ENCODE measurements at regions not wholly inside any gene's neighbourhood (a gene's known extent, or its start where the extent isn't known, plus 50 kb on each side); places are given as distances from the start of the nearest gene placed in this dataset.

- DNase-seq (no peak), FAIRE-seq (no peak)
- no peaks in the 10 kb centered on the region for H3K36me3 ChIP-seq (ENCODE audit: control insufficient read depth in 3 of 3, insufficient read depth in 2 of 3, low read depth in 1 of 3, low read length in 3 of 3)
- H3K27me3 ChIP-seq (ENCODE audit: control insufficient read depth in 3 of 3, insufficient read depth in 3 of 3, low read length in 3 of 3) = no peaks in the 10 kb centered on the region
- no peaks in the 10 kb centered on the region for H3K9me3 ChIP-seq (ENCODE audit: control insufficient read depth in 2 of 2, insufficient read depth in 1 of 2, low read depth in 1 of 2, low read length in 1 of 2)
- H3K4me3 ChIP-seq (ENCODE audit: low read depth in 1 of 3, low read length in 3 of 3) = no peak overlapping the region
- WGBS, 3 donors = 84 to 90% (median 90%) methylated on average over 9 of the region's 9 CpGs
- H3K27ac ChIP-seq (ENCODE audit: low read depth in 1 of 3, low read length in 2 of 3) = no peak overlapping the region
- H3K4me1 ChIP-seq (ENCODE audit: control insufficient read depth in 3 of 3, insufficient read depth in 2 of 3, low read depth in 1 of 3, low read length in 2 of 3) = no peaks in the 10 kb centered on the region
These were observed 1154.0 kb upstream of the CELF2 start for GRCh38 chr10:9863559-9864121.

- Histone ChIP-seq H3K36me3 (ENCODE audit: control insufficient read depth in 3 of 3, insufficient read depth in 2 of 3, low read depth in 1 of 3, low read length in 3 of 3) (no peaks in the 10 kb centered on the region), H3K4me1 (ENCODE audit: control insufficient read depth in 3 of 3, insufficient read depth in 2 of 3, low read depth in 1 of 3, low read length in 2 of 3) (no peaks in the 10 kb centered on the region), H3K27me3 (ENCODE audit: control insufficient read depth in 3 of 3, insufficient read depth in 3 of 3, low read length in 3 of 3) (no peaks in the 10 kb centered on the region), H3K4me3 (ENCODE audit: low read depth in 1 of 3, low read length in 3 of 3) (no peak overlapping the region), H3K27ac (ENCODE audit: low read depth in 1 of 3, low read length in 2 of 3) (no peak overlapping the region), H3K9me3 (ENCODE audit: control insufficient read depth in 2 of 2, insufficient read depth in 1 of 2, low read depth in 1 of 2, low read length in 1 of 2) (no peaks in the 10 kb centered on the region)
- DNase-seq = no peak
- WGBS, 3 donors = 59 to 72% (median 72%) methylated on average over 2 of the region's 2 CpGs
- FAIRE-seq = no peak
These were observed 1149.2 kb upstream of the CELF2 start for GRCh38 chr10:9868499-9868898.

GRCh38 chr10:9869205-9869604 is 1148.5 kb upstream of the CELF2 start:
- WGBS, 3 donors = 70 to 83% (median 78%) methylated on average over 2 of the region's 2 CpGs
- H3K27ac ChIP-seq (ENCODE audit: low read depth in 1 of 3, low read length in 2 of 3) = no peak overlapping the region
- FAIRE-seq (no peak), DNase-seq (no peak)
- no peaks in the 10 kb centered on the region for H3K4me1 ChIP-seq (ENCODE audit: control insufficient read depth in 3 of 3, insufficient read depth in 2 of 3, low read depth in 1 of 3, low read length in 2 of 3)
- H3K4me3 ChIP-seq (ENCODE audit: low read depth in 1 of 3, low read length in 3 of 3) = no peak overlapping the region
- no peaks in the 10 kb centered on the region for H3K9me3 ChIP-seq (ENCODE audit: control insufficient read depth in 2 of 2, insufficient read depth in 1 of 2, low read depth in 1 of 2, low read length in 1 of 2)
- no peaks in the 10 kb centered on the region for H3K36me3 ChIP-seq (ENCODE audit: control insufficient read depth in 3 of 3, insufficient read depth in 2 of 3, low read depth in 1 of 3, low read length in 3 of 3)
- H3K27me3 ChIP-seq (ENCODE audit: control insufficient read depth in 3 of 3, insufficient read depth in 3 of 3, low read length in 3 of 3) = no peaks in the 10 kb centered on the region

- FAIRE-seq = no peak
- WGBS, 3 donors = 44 to 51% (median 47%) methylated on average over 5 of the region's 5 CpGs
- Histone ChIP-seq H3K4me1 (ENCODE audit: control insufficient read depth in 3 of 3, insufficient read depth in 2 of 3, low read depth in 1 of 3, low read length in 2 of 3) (no peaks in the 10 kb centered on the region), H3K27ac (ENCODE audit: low read depth in 1 of 3, low read length in 2 of 3) (no peak overlapping the region), H3K27me3 (ENCODE audit: control insufficient read depth in 3 of 3, insufficient read depth in 3 of 3, low read length in 3 of 3) (no peaks in the 10 kb centered on the region), H3K36me3 (ENCODE audit: control insufficient read depth in 3 of 3, insufficient read depth in 2 of 3, low read depth in 1 of 3, low read length in 3 of 3) (no peaks in the 10 kb centered on the region), H3K4me3 (ENCODE audit: low read depth in 1 of 3, low read length in 3 of 3) (no peak overlapping the region), H3K9me3 (ENCODE audit: control insufficient read depth in 2 of 2, insufficient read depth in 1 of 2, low read depth in 1 of 2, low read length in 1 of 2) (no peaks in the 10 kb centered on the region)
- DNase-seq = no peak
These were observed 1148.0 kb upstream of the CELF2 start for GRCh38 chr10:9869606-9870176.

- FAIRE-seq (no peak), DNase-seq (no peak)
- Histone ChIP-seq H3K4me1 (ENCODE audit: control insufficient read depth in 3 of 3, insufficient read depth in 2 of 3, low read depth in 1 of 3, low read length in 2 of 3) (no peaks in the 10 kb centered on the region), H3K36me3 (ENCODE audit: control insufficient read depth in 3 of 3, insufficient read depth in 2 of 3, low read depth in 1 of 3, low read length in 3 of 3) (no peaks in the 10 kb centered on the region), H3K27me3 (ENCODE audit: control insufficient read depth in 3 of 3, insufficient read depth in 3 of 3, low read length in 3 of 3) (no peaks in the 10 kb centered on the region), H3K27ac (ENCODE audit: low read depth in 1 of 3, low read length in 2 of 3) (no peak overlapping the region), H3K9me3 (ENCODE audit: control insufficient read depth in 2 of 2, insufficient read depth in 1 of 2, low read depth in 1 of 2, low read length in 1 of 2) (peaks cover 0 to 13% of the 10 kb centered on the region in 2 donors), H3K4me3 (ENCODE audit: low read depth in 1 of 3, low read length in 3 of 3) (no peak overlapping the region)
- WGBS, 3 donors = 80 to 85% (median 83%) methylated on average over 5 of the region's 5 CpGs
These were observed 1142.3 kb upstream of the CELF2 start for GRCh38 chr10:9875353-9875752.

GRCh38 chr10:9877978-9878377 is 1139.7 kb upstream of the CELF2 start:
- no peaks in the 10 kb centered on the region for H3K36me3 ChIP-seq (ENCODE audit: control insufficient read depth in 3 of 3, insufficient read depth in 2 of 3, low read depth in 1 of 3, low read length in 3 of 3)
- H3K27ac ChIP-seq (ENCODE audit: low read depth in 1 of 3, low read length in 2 of 3) = no peak overlapping the region
- FAIRE-seq = no peak
- H3K27me3 ChIP-seq (ENCODE audit: control insufficient read depth in 3 of 3, insufficient read depth in 3 of 3, low read length in 3 of 3) = no peaks in the 10 kb centered on the region
- peaks cover 0 to 13% of the 10 kb centered on the region in 2 donors for H3K9me3 ChIP-seq (ENCODE audit: control insufficient read depth in 2 of 2, insufficient read depth in 1 of 2, low read depth in 1 of 2, low read length in 1 of 2)
- WGBS, 3 donors = 89 to 93% (median 92%) methylated on average over 12 of the region's 12 CpGs
- no peak overlapping the region for H3K4me3 ChIP-seq (ENCODE audit: low read depth in 1 of 3, low read length in 3 of 3)
- H3K4me1 ChIP-seq (ENCODE audit: control insufficient read depth in 3 of 3, insufficient read depth in 2 of 3, low read depth in 1 of 3, low read length in 2 of 3) = no peaks in the 10 kb centered on the region
- no peak for DNase-seq

- Histone ChIP-seq H3K27me3 (ENCODE audit: control insufficient read depth in 3 of 3, insufficient read depth in 3 of 3, low read length in 3 of 3) (no peaks in the 10 kb centered on the region), H3K4me1 (ENCODE audit: control insufficient read depth in 3 of 3, insufficient read depth in 2 of 3, low read depth in 1 of 3, low read length in 2 of 3) (no peaks in the 10 kb centered on the region), H3K4me3 (ENCODE audit: low read depth in 1 of 3, low read length in 3 of 3) (no peak overlapping the region), H3K27ac (ENCODE audit: low read depth in 1 of 3, low read length in 2 of 3) (no peak overlapping the region), H3K36me3 (ENCODE audit: control insufficient read depth in 3 of 3, insufficient read depth in 2 of 3, low read depth in 1 of 3, low read length in 3 of 3) (no peaks in the 10 kb centered on the region), H3K9me3 (ENCODE audit: control insufficient read depth in 2 of 2, insufficient read depth in 1 of 2, low read depth in 1 of 2, low read length in 1 of 2) (peaks cover 0 to 13% of the 10 kb centered on the region in 2 donors)
- WGBS, 3 donors = 91 to 92% (median 92%) methylated on average over 10 of the region's 10 CpGs
- DNase-seq (no peak), FAIRE-seq (no peak)
These were observed 1139.3 kb upstream of the CELF2 start for GRCh38 chr10:9878383-9878782.

GRCh38 chr10:9885761-9886160 is 1131.9 kb upstream of the CELF2 start:
- FAIRE-seq = no peak
- DNase-seq = no peak
- no peak overlapping the region for H3K27ac ChIP-seq (ENCODE audit: low read depth in 1 of 3, low read length in 2 of 3)
- H3K4me3 ChIP-seq (ENCODE audit: low read depth in 1 of 3, low read length in 3 of 3) = no peak overlapping the region
- 63 to 71% (median 63%) methylated on average over 3 of the region's 3 CpGs for WGBS, 3 donors
- H3K9me3 ChIP-seq (ENCODE audit: control insufficient read depth in 2 of 2, insufficient read depth in 1 of 2, low read depth in 1 of 2, low read length in 1 of 2) = no peaks in the 10 kb centered on the region
- no peaks in the 10 kb centered on the region for H3K27me3 ChIP-seq (ENCODE audit: control insufficient read depth in 3 of 3, insufficient read depth in 3 of 3, low read length in 3 of 3)
- H3K36me3 ChIP-seq (ENCODE audit: control insufficient read depth in 3 of 3, insufficient read depth in 2 of 3, low read depth in 1 of 3, low read length in 3 of 3) = no peaks in the 10 kb centered on the region
- no peaks in the 10 kb centered on the region for H3K4me1 ChIP-seq (ENCODE audit: control insufficient read depth in 3 of 3, insufficient read depth in 2 of 3, low read depth in 1 of 3, low read length in 2 of 3)

GRCh38 chr10:9886772-9887171 is 1130.9 kb upstream of the CELF2 start:
- Histone ChIP-seq H3K27me3 (ENCODE audit: control insufficient read depth in 3 of 3, insufficient read depth in 3 of 3, low read length in 3 of 3) (no peaks in the 10 kb centered on the region), H3K4me3 (ENCODE audit: low read depth in 1 of 3, low read length in 3 of 3) (no peak overlapping the region), H3K4me1 (ENCODE audit: control insufficient read depth in 3 of 3, insufficient read depth in 2 of 3, low read depth in 1 of 3, low read length in 2 of 3) (no peaks in the 10 kb centered on the region), H3K36me3 (ENCODE audit: control insufficient read depth in 3 of 3, insufficient read depth in 2 of 3, low read depth in 1 of 3, low read length in 3 of 3) (no peaks in the 10 kb centered on the region), H3K9me3 (ENCODE audit: control insufficient read depth in 2 of 2, insufficient read depth in 1 of 2, low read depth in 1 of 2, low read length in 1 of 2) (no peaks in the 10 kb centered on the region), H3K27ac (ENCODE audit: low read depth in 1 of 3, low read length in 2 of 3) (no peak overlapping the region)
- no peak for FAIRE-seq
- DNase-seq = no peak
- 62 to 72% (median 62%) methylated on average over 1 of the region's 1 CpG for WGBS, 3 donors

All from small intestine (tissue), 7 donors.